GM12873 (cell line): ENCODE measurements at regions not wholly inside any gene's neighbourhood (a gene's known extent, or its start where the extent isn't known, plus 50 kb on each side); places are given as distances from the start of the nearest gene placed in this dataset.

Experiments used
- TF ChIP-seq, protein P1 (sequence below): IDR thresholded peaks from 2 replicates; pipeline ENCODE4 v1.5.1; 2012; ENCODE audit warnings: low read depth, mild to moderate bottlenecking, moderate library complexity, low read length, control low read depth; ENCODE audit not compliant: insufficient read depth; ENCODE audit errors: missing control alignments

DNA sequence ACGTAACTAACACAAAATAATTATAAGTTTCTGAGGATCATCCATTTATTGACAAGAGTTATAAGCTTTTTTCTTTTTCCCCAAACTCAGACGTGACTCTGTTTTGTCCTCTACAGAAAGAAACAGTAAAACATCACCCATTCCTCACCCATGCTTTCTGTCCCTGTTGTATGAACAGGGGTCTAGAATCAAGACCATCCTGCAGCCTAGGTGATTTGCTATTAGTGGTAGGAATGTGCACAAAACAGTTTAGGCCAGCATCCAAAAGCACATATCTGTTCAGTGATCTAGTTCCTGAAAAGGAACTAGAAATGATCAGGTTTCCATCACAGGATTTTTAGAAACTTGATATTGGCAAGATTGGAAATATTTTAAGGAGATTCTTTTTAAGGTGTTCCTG lies 527.6 kb downstream of the SOX2 start:
- TF ChIP-seq, protein P1, sequence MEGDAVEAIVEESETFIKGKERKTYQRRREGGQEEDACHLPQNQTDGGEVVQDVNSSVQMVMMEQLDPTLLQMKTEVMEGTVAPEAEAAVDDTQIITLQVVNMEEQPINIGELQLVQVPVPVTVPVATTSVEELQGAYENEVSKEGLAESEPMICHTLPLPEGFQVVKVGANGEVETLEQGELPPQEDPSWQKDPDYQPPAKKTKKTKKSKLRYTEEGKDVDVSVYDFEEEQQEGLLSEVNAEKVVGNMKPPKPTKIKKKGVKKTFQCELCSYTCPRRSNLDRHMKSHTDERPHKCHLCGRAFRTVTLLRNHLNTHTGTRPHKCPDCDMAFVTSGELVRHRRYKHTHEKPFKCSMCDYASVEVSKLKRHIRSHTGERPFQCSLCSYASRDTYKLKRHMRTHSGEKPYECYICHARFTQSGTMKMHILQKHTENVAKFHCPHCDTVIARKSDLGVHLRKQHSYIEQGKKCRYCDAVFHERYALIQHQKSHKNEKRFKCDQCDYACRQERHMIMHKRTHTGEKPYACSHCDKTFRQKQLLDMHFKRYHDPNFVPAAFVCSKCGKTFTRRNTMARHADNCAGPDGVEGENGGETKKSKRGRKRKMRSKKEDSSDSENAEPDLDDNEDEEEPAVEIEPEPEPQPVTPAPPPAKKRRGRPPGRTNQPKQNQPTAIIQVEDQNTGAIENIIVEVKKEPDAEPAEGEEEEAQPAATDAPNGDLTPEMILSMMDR: no peak

DNA sequence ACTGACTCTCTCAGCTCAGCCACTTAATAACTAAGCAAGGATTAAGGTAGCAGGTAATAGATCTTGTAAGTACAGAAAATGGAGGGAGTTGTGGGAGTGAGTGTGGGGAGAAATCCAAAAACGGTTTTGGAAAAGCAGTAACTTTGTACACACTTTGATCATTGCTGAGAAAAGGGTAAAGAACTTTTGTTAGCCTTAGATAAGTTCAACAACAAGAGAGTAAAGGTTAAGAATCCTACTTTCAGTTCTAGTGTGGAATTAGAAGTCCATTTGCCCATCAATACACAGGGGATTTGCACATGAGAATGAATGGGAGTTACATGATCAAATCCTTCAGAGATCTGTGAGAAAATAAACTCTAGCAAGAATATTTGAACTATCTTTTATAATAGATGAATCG lies 528.7 kb downstream of the SOX2 start:
- TF ChIP-seq, protein P1: no peak

DNA sequence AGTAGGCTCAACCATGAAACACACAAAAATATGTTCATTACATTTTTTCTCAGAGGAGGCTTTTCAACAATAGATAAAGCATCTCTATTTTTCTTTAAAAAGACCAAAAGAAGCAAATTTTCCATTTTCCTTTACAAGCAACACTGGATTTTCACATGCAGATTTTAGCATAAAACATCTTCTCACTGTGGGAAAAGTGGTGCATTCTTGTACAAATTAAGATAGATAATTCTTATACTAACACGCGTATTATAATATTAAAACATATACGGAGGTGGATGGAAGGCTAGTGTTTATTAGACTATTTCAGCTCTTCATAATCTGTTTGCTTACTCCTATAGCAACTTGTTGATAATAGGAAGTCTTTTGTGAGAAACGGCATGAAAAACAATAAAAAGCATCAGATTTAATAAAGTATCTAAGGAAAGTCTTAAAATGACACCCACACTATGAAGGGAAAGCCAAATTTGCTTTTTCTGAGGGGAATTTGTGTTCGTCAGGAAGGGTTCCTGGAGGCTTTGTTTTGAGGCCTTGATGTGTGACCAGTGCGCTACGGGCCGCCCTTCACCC lies 529.6 kb downstream of the SOX2 start:
- TF ChIP-seq, protein P1: no peak

DNA sequence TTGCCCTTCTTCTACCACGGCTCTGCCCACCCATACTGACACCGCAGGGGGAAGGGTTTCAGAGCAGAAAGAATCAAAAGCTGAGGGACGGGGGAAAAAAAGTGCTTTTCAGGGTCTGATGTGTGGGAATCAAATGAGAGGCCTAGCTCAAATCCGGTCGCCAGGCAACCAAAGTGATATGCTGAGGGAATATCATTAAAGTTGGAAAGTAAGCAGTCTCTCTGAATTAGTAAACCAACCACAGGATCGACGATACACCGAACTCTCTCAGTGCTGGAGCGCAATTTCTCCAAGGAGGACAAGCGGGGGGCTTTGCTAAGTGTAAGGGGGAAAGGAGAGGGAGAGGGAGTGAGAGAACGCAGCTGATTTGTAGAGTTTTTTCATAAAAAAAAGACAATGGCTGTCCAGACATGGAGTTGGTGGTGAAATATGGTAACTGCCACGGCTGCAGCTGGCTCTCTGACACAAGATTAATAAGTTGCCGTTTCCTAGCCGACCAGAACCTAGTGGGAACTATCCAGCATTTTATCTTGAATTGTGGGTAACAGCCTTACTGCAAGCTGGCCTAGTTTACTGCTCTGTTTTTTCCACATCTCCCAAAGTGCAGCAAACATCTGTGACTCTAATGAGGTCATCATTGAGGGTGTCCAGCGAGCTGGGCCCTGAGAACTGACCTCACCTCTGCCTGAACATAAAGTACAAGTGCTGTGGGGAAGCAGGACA lies 530.2 kb downstream of the SOX2 start:
- TF ChIP-seq, protein P1: no peak

DNA sequence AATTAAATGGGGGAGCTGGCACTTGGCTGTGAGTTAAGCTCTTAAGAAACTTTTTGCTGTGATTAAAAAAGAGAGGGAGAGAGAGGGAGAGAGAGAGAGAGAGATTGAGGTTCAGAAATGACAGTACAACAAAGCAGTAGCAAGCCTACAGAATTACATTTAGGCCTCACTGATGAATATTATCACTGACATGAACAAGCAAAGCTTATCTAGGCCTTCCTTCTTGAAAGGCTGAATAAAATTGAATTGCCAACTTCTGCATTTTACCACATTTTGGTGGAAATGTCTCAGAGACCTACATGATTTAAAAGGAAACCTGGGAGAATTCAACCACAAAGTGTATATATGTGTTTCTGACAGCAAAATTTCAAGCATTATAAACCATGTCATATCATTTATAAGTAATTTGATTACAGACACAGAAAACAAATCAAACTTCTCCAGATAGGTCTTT lies 530.8 kb downstream of the SOX2 start:
- TF ChIP-seq, protein P1: no peak

DNA sequence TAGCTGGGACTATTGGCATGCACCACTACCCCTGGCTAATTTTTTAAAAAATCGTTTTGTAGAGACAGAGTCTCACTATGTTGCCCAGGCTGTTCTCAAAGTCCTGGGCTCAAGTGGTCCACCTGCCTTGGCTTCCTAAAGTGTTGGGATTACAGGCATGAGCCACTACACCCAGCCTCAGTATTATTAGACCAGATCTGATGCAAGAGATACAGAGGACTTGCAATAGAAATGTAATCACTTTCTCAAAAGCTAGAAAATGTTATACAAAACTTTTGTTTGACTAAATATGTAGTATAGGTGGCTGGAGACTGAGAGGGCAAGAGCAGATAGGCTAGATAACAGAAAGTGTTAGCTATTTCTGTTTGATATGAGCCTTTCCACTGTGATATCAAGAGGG lies 531.9 kb downstream of the SOX2 start:
- TF ChIP-seq, protein P1: no peak

DNA sequence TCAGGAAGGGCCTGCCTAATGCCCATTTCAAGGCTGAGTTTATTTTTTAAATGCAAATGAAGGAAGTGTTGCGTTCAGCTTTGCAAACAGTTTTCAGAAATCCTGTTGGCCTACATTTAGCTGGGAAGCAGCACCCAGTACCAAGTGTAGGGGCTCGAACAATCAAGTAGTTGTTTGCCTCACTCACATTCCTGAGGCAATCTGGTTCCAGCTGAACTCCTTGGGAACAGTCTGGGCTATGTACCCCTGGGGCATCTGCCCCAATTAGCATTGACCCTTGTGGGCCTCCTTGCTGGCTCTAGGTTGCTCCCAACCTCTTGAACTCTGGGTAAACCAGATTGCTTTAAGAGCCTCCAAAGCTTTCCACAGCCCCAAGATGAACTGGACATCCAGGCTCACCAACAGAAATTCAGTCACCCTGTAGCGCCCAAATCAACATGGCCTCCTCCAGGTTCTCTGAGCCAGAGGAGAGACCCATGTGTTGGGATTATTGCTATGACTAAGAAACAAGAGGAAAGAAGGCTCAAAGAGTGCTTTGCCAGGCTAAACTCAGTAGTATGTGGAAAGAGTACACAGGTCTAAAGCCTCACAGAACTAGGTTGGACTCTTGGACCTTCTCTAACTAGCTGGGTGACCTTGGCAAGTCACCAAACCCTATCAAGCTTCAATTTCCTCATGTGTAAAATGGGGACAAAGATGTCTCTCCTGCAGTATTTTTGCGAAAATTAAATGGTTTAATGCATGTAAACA lies 532.7 kb downstream of the SOX2 start:
- TF ChIP-seq, protein P1: no peak
